SK-N-SH treated with all-trans-retinoic acid at 6 μM for 48 hours (cell line): ENCODE measurements at regions not wholly inside any gene's neighbourhood (a gene's known extent, or its start where the extent isn't known, plus 50 kb on each side); places are given as distances from the start of the nearest gene placed in this dataset.

Source experiments
- ATAC-seq: fragments of 200-7000 bp; cut with Tn5 transposase; 3 replicates; pipeline ENCODE4 v1.9.1; 2020; ENCODE audit warnings: mild to moderate bottlenecking, moderate library complexity
- ARNTL ChIP-seq: fragments of 450-650 bp; formaldehyde crosslinking; IDR thresholded peaks from 2 replicates; pipeline ENCODE4 v1.5.0; 2020; ENCODE audit warnings: low read depth, mild to moderate bottlenecking, moderate library complexity, borderline replicate concordance
- BACH2 ChIP-seq: fragments of 250-450 bp; sonication (Bioruptor Pico); IDR thresholded peaks from 2 replicates; pipeline ENCODE4 v1.9.0; 2021; ENCODE audit warnings: mild to moderate bottlenecking, borderline replicate concordance
- CSDC2 ChIP-seq: fragments of 250-450 bp; sonication (Bioruptor Pico); IDR thresholded peaks from 2 replicates; pipeline ENCODE4 v1.5.0; 2020; ENCODE audit warnings: mild to moderate bottlenecking, moderate library complexity
- GLIS3 ChIP-seq: fragments of 250-450 bp; sonication (Bioruptor Pico); IDR thresholded peaks from 2 replicates; pipeline ENCODE4 v1.5.0; 2020; ENCODE audit warnings: mild to moderate bottlenecking, moderate library complexity
- ISL1 ChIP-seq: fragments of 250-450 bp; sonication (Bioruptor Pico); IDR thresholded peaks from 2 replicates; pipeline ENCODE4 v2.1.2; 2022; ENCODE audit warnings: mild to moderate bottlenecking, moderate library complexity
- OSR1 ChIP-seq: fragments of 250-450 bp; sonication (Bioruptor Pico); IDR thresholded peaks from 2 replicates; pipeline ENCODE4 v1.8.0; 2022; ENCODE audit warnings: moderate library complexity, mild to moderate bottlenecking, inconsistent platforms
- PPARA ChIP-seq: fragments of 250-450 bp; sonication (Bioruptor Pico); IDR thresholded peaks from 2 replicates; pipeline ENCODE4 v1.5.0; 2020; ENCODE audit warnings: mild to moderate bottlenecking, borderline replicate concordance
- RARB ChIP-seq: fragments of 250-450 bp; sonication (Bioruptor Pico); IDR thresholded peaks from 2 replicates; pipeline ENCODE4 v1.8.0; 2021; ENCODE audit warnings: mild to moderate bottlenecking, moderate library complexity
- TCF4 ChIP-seq: fragments of 250-450 bp; sonication (Bioruptor Pico); IDR thresholded peaks from 2 replicates; pipeline ENCODE4 v1.8.0; 2021; ENCODE audit warnings: mild to moderate bottlenecking, moderate library complexity, borderline replicate concordance
- ZFP30 ChIP-seq: fragments of 450-650 bp; formaldehyde crosslinking; IDR thresholded peaks from 2 replicates; pipeline ENCODE4 v1.5.0; 2022; ENCODE audit warnings: mild to moderate bottlenecking, moderate library complexity
- ZNF565 ChIP-seq: fragments of 450-650 bp; formaldehyde crosslinking; conservative IDR thresholded peaks from 2 replicates; pipeline ENCODE4 v1.5.0; 2020; ENCODE audit warnings: low read depth, mild to moderate bottlenecking, moderate library complexity
- ZNF70 ChIP-seq: fragments of 450-650 bp; formaldehyde crosslinking; IDR thresholded peaks from 2 replicates; pipeline ENCODE4 v1.5.0; 2020; ENCODE audit warnings: mild to moderate bottlenecking, moderate library complexity
- ZNF8 ChIP-seq: fragments of 450-650 bp; formaldehyde crosslinking; IDR thresholded peaks from 2 replicates; pipeline ENCODE4 v1.5.0; 2020; ENCODE audit warnings: mild to moderate bottlenecking, moderate library complexity
- TF ChIP-seq, protein P1 (sequence below): fragments of 250-450 bp; sonication (Bioruptor Pico); IDR thresholded peaks from 2 replicates; pipeline ENCODE4 v1.5.1; 2021; ENCODE audit warnings: mild to moderate bottlenecking, moderate library complexity
- TF ChIP-seq, protein P2 (sequence below): fragments of 250-450 bp; sonication (Bioruptor Pico); IDR thresholded peaks from 2 replicates; pipeline ENCODE4 v1.5.0; 2020; ENCODE audit warnings: mild to moderate bottlenecking, moderate library complexity
- TF ChIP-seq, protein P3 (sequence below): fragments of 250-450 bp; sonication (Bioruptor Pico); IDR thresholded peaks from 2 replicates; pipeline ENCODE4 v1.8.0; 2020; ENCODE audit warnings: mild to moderate bottlenecking, moderate library complexity, borderline replicate concordance
- TF ChIP-seq, protein P4 (sequence below): fragments of 250-450 bp; sonication (Bioruptor Pico); IDR thresholded peaks from 2 replicates; pipeline ENCODE4 v1.8.0; 2021; ENCODE audit warnings: low read depth, mild to moderate bottlenecking, moderate library complexity, borderline replicate concordance
- TF ChIP-seq, protein P5 (sequence below): fragments of 250-450 bp; sonication (Bioruptor Pico); IDR thresholded peaks from 2 replicates; pipeline ENCODE4 v1.5.1; 2020; ENCODE audit warnings: low read depth, mild to moderate bottlenecking, moderate library complexity

DNA sequence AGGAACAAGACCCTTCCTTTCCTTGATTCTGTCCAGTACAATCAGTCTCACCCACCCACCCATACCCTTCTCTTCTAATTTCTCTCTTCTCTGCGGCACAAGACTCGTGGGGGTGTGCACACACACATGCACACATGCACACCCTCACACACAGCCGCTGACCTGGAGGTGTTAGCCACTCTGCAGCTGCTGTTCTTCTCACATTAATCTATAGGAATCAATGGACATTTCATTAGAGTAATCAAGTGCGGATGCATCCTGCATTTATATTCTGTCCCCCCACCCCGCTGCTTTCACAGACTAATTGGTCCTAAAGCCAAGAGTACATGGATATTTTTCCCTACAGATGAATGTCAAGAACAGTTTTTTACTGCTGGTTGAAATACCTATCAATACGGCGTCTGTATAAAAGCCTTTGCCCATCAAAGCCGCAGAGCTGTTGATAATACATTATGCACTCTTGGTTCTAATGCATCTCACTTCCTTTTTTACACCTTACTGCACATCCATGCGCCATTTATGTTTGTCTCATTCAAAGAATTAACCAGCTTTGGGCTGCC lies 186.5 kb upstream of the ONECUT1 start:
- no peak for TF ChIP-seq ZNF70 (CRISPR knock-in tag)

DNA sequence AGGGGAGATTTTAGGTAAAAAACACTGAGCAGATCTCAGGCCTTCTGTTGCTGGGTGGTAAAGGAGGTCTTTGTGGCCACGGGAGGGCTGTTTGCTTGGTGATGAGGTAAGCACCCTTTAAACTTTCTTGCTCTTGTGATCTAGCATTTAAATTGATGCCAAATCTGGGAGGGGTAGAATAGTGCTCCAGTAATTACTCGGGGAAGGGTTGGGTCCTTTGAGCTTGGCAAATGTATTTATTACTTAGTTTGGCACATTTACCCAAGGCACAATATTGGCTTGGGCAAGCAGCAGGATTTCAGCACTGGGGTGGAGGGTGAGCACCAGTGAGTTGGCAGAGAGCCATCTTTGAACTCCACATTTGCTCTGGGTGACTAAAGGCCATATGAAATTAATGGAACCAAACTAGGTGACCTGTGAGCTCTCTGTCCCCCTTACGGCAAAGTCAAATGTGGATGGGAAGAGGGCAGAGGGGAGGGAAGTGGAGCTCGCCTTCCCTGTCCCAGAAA lies 185.9 kb upstream of the ONECUT1 start:
- no peak for ATAC-seq
- TF ChIP-seq TCF4 (CRISPR knock-in tag): no peak
- no peak for TF ChIP-seq GLIS3 (CRISPR knock-in tag)
- TF ChIP-seq, protein P1, sequence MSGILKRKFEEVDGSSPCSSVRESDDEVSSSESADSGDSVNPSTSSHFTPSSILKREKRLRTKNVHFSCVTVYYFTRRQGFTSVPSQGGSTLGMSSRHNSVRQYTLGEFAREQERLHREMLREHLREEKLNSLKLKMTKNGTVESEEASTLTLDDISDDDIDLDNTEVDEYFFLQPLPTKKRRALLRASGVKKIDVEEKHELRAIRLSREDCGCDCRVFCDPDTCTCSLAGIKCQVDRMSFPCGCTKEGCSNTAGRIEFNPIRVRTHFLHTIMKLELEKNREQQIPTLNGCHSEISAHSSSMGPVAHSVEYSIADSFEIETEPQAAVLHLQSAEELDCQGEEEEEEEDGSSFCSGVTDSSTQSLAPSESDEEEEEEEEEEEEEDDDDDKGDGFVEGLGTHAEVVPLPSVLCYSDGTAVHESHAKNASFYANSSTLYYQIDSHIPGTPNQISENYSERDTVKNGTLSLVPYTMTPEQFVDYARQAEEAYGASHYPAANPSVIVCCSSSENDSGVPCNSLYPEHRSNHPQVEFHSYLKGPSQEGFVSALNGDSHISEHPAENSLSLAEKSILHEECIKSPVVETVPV: no peak
- TF ChIP-seq PPARA: no peak
- TF ChIP-seq, protein P2, sequence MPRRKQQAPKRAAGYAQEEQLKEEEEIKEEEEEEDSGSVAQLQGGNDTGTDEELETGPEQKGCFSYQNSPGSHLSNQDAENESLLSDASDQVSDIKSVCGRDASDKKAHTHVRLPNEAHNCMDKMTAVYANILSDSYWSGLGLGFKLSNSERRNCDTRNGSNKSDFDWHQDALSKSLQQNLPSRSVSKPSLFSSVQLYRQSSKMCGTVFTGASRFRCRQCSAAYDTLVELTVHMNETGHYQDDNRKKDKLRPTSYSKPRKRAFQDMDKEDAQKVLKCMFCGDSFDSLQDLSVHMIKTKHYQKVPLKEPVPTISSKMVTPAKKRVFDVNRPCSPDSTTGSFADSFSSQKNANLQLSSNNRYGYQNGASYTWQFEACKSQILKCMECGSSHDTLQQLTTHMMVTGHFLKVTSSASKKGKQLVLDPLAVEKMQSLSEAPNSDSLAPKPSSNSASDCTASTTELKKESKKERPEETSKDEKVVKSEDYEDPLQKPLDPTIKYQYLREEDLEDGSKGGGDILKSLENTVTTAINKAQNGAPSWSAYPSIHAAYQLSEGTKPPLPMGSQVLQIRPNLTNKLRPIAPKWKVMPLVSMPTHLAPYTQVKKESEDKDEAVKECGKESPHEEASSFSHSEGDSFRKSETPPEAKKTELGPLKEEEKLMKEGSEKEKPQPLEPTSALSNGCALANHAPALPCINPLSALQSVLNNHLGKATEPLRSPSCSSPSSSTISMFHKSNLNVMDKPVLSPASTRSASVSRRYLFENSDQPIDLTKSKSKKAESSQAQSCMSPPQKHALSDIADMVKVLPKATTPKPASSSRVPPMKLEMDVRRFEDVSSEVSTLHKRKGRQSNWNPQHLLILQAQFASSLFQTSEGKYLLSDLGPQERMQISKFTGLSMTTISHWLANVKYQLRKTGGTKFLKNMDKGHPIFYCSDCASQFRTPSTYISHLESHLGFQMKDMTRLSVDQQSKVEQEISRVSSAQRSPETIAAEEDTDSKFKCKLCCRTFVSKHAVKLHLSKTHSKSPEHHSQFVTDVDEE (CRISPR knock-in tag): no peak
- no peak for TF ChIP-seq RARB (CRISPR knock-in tag)

More for the DNA sequence above, 186.5 kb upstream of the ONECUT1 start:
- no peak for ATAC-seq

DNA sequence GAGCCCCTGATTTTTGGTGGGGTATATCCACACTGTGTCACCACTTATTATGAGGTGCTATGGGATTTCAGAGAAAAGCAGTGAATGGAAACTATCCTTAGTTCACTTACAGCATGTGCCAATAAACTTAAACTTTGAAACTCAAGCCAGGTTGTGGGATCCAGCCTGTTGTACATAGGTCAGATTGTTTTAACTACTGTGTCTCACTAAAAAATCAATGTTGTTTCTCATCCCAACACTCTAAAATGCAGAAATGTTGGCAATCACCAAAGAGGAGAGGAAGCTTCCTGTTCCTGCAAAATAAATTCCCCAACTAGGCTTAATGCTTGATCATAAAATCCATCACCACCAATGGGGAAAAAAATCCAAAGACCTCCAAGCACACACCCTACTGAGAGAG lies 173.7 kb upstream of the ONECUT1 start:
- no peak for TF ChIP-seq ISL1
- no peak for TF ChIP-seq RARB (CRISPR knock-in tag)
- TF ChIP-seq ARNTL (CRISPR knock-in tag): no peak
- no peak for ATAC-seq

DNA sequence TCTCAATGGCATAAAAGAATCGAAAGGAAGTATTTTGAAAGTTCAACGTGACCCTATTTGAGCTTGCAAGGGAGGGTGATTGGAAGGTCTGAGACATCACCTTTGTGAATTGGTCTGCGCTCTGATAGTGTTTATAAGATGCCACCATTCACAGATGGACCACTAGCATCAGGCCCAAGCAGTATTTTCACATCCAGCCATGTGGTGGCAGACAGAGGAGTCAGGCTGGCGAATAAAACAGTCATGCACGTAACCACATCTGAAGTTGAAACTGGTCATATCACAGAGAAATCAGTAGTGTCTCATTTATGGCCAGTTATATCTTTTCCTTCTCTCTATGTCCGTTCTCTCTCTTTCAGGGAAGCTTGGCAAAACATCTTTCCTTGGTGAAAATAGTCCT lies 170.1 kb upstream of the ONECUT1 start:
- ATAC-seq: 0 out of 3 replicates have a peak, but pooled peaks have one; percentile 19
- no peak for TF ChIP-seq CSDC2 (CRISPR knock-in tag)
- TF ChIP-seq, protein P3, sequence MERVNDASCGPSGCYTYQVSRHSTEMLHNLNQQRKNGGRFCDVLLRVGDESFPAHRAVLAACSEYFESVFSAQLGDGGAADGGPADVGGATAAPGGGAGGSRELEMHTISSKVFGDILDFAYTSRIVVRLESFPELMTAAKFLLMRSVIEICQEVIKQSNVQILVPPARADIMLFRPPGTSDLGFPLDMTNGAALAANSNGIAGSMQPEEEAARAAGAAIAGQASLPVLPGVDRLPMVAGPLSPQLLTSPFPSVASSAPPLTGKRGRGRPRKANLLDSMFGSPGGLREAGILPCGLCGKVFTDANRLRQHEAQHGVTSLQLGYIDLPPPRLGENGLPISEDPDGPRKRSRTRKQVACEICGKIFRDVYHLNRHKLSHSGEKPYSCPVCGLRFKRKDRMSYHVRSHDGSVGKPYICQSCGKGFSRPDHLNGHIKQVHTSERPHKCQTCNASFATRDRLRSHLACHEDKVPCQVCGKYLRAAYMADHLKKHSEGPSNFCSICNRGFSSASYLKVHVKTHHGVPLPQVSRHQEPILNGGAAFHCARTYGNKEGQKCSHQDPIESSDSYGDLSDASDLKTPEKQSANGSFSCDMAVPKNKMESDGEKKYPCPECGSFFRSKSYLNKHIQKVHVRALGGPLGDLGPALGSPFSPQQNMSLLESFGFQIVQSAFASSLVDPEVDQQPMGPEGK (CRISPR knock-in tag): no peak
- TF ChIP-seq ZNF8: no peak
- TF ChIP-seq, protein P4, sequence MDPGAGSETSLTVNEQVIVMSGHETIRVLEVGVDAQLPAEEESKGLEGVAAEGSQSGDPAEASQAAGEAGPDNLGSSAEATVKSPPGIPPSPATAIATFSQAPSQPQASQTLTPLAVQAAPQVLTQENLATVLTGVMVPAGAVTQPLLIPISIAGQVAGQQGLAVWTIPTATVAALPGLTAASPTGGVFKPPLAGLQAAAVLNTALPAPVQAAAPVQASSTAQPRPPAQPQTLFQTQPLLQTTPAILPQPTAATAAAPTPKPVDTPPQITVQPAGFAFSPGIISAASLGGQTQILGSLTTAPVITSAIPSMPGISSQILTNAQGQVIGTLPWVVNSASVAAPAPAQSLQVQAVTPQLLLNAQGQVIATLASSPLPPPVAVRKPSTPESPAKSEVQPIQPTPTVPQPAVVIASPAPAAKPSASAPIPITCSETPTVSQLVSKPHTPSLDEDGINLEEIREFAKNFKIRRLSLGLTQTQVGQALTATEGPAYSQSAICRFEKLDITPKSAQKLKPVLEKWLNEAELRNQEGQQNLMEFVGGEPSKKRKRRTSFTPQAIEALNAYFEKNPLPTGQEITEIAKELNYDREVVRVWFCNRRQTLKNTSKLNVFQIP: no peak
- no peak for TF ChIP-seq ZNF565 (CRISPR knock-in tag)
- no peak for TF ChIP-seq ARNTL (CRISPR knock-in tag)
- no peak for TF ChIP-seq PPARA

DNA sequence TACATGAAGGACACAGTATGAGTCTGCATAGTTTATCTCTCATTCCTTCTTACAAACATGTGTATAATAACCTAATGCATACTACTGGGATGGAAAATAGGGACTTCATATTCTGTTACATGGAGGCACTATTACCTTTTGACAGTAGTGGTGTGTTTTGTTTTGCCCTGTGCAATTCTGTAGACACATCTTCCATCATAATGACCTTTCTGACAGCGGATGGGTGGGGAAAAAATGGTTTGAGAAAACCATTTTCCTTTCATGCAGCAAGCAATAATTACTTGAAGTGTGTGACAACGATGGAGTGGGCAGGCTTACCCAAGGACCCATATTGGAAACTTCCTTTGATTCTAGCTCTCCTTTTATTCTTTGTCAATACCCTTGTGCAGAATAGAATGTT lies 153.6 kb upstream of the ONECUT1 start:
- no peak for ATAC-seq
- TF ChIP-seq, protein P4: no peak
- TF ChIP-seq ARNTL (CRISPR knock-in tag) (no peak), CSDC2 (CRISPR knock-in tag) (no peak), TCF4 (CRISPR knock-in tag) (no peak), BACH2 (CRISPR knock-in tag) (no peak), GLIS3 (CRISPR knock-in tag) (no peak), OSR1 (no peak), ZFP30 (no peak)
- TF ChIP-seq, protein P2 (CRISPR knock-in tag): no peak
- TF ChIP-seq, protein P5, sequence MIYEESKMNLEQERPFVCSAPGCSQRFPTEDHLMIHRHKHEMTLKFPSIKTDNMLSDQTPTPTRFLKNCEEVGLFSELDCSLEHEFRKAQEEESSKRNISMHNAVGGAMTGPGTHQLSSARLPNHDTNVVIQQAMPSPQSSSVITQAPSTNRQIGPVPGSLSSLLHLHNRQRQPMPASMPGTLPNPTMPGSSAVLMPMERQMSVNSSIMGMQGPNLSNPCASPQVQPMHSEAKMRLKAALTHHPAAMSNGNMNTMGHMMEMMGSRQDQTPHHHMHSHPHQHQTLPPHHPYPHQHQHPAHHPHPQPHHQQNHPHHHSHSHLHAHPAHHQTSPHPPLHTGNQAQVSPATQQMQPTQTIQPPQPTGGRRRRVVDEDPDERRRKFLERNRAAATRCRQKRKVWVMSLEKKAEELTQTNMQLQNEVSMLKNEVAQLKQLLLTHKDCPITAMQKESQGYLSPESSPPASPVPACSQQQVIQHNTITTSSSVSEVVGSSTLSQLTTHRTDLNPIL (CRISPR knock-in tag): no peak
